ENCODE measurements at regions not wholly inside any gene's neighbourhood (a gene's known extent, or its start where the extent isn't known, plus 50 kb on each side); places are given as distances from the start of the nearest gene placed in this dataset.

GRCh38 chr20:39669659-39670058 lies 707.5 kb downstream of the DHX35 start:
- TF ChIP-seq EZH2phosphoT487 (IDR thresholded peaks at IDR 0.05; ENCODE audit: insufficient read depth, low read depth) (no peak), EZH2 (IDR thresholded peaks at IDR 0.05; ENCODE audit: insufficient read depth, poor library complexity, severe bottlenecking) (no peak)
